HG02870 (cell line): ENCODE measurements at regions not wholly inside any gene's neighbourhood (a gene's known extent, or its start where the extent isn't known, plus 50 kb on each side); places are given as distances from the start of the nearest gene placed in this dataset.

Experiments used
- ATAC-seq: cut with Tn5 transposase; IDR thresholded peaks from one replicate; pipeline ENCODE4 v1.9.1; 2021; ENCODE audit warnings: mild to moderate bottlenecking, moderate library complexity; ENCODE audit not compliant: unreplicated experiment

DNA sequence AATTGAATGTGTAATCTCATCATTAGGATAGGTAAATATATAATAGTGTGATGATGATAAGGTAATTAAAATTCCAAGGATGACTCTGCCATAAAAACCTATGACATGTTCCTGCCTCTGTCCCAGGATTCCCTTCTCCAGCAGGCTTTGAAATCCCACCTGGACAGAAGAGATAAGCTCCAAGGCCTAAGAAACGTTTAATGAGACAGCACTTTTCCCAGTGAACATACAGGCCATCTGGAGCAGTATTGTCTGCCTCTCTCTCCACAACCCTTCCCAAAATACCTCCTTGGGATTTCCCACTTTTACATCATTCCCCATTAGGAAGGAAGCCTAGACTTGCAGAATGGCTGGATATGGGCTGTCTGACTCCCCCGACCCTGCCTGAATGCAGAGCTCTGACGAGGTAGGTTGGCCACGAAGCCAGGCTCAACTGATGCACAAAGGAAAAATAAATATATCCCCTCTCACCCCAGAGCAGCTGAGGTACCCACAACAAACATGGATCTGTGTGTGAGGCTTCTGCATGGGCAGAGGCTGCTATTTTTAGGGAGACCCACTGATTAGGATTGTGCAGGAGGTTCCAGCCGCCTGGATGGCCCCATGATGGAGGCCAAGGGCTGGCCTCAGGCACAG lies 71.0 kb downstream of the TMPRSS5 start:
- ATAC-seq = no peak

DNA sequence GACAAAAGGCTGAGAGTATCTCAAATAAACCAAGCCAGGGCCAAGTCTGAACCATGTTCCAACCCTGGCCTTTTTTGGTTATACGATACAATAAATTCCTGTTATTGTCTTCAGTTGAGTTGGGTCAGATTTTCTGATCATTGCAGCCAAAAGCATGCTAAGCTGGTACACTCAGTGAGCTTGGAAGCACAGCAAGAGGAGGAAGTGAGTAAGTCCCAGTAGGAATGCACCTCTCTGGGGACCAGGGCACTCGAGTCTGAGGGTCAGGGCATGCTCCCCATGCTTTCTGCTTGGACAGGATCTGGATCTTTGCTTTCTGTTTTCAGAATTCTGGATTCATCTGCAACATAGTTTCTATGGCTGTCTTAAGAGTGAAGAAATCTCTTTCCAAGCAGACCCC lies 73.1 kb downstream of the TMPRSS5 start:
- no peak for ATAC-seq

DNA sequence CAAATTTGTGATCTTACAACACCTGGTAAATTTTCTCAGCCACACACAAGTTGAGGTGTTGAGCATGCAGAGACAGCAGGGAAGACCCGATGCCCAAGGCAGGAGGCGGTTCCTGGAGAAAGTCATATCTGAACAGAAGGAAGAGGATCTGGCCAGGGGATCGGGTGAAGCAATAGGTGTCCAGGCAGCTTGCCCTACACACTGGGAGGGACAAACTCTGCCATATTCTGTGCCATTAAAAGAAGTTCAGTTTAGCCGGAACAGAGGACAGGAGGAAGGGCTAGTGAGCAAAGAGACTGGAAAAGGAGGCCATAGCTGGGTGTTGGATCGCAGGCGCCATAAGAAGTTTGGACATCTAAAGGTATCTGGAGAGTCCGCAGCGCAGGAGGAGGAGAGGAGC lies 76.5 kb downstream of the TMPRSS5 start:
- ATAC-seq = no peak

DNA sequence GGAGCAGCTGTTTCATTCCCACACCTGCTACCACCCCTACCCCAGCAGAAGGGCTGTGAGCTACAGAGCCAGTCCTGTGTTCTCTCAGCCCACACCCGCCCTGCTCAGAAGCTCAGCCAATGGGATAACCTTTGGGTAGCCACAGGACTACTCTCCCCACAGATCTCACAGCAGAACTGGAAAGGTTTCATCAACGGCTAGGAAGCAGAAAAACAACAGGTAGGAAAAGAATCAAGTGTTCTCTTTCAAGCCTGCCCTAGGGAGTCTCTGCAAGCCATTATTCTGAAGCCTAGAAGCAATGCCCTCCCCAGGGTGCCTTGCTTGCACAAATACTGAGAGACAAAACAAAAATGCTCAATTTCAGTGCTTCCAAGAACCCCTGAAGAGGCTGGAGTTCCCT lies 77.2 kb downstream of the TMPRSS5 start:
- no peak for ATAC-seq

DNA sequence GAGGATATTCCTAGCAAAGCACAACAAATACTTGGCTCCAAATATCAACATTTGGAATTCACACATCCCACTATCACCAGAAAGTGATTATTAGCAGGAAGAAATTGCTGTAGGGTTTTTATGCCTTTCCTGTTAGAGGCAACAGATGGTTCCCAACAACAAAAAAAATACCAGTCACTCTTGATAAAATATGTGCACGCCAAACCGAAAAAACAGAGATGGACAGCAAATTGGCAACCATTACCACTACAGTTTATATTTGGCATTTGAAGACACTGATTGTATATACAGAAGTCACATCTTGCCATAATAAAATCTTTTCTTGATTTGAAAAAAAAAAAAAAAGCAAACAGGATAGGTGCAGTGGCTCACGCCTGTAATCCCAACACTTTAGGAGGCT lies 78.2 kb downstream of the TMPRSS5 start:
- no peak for ATAC-seq

DNA sequence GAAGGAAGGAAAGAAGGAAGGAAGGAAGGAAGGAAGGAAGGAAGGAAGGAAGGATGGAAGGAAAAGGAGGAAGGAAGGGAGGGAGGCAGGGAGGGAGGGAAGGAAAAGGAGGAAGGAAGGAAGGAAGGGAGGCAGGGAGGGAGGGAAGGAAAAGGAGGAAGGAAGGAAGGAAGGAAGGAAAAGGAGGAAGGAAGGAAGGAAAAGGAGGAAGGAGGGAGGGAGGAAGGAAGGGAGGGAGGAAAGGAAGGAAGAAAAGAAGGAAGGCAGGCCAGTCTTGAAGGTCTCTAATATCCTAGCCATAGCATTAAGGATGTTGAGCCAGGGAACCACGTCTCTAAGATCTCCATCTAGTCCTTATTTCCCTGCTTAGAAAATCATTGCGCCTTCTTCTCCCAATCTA lies 78.8 kb downstream of the TMPRSS5 start:
- ATAC-seq = no peak

DNA sequence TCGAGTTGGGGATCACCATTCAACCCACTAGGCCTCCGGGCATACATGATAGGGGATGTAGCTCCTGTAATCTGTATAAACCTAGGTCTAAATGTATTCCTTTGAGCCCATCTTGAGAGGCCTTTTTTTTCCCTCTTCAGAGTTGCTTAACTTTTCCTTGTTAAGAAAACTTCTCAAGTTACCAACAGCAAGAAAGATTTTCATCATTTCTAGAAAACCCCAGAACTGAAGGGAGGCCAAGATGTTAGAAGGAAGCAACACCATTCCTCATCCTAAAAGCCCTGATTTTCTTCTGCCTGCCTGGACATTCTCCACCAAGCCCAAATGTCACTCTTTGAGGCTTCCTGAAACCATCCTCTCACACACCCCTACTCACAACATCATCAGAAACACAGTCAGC lies 79.4 kb downstream of the TMPRSS5 start:
- no peak for ATAC-seq

DNA sequence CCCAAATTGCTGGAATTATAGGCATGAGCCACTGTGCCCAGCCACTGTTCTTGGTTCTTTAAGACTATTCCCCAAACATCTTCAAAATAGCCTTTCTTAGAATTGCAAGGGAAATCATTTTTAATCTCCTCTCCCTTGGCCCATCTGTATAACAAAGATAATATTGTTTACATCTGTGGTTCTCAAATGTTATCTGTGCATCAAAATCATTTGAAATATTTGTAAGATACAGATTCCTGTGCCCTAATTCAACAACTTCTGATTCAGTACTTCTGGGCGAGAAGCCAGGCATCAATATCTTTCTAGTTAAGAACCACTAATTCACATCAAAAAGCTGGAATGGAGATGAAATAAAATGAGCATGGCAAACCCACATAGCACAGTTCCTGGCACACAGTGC lies 83.0 kb downstream of the TMPRSS5 start:
- no peak for ATAC-seq

DNA sequence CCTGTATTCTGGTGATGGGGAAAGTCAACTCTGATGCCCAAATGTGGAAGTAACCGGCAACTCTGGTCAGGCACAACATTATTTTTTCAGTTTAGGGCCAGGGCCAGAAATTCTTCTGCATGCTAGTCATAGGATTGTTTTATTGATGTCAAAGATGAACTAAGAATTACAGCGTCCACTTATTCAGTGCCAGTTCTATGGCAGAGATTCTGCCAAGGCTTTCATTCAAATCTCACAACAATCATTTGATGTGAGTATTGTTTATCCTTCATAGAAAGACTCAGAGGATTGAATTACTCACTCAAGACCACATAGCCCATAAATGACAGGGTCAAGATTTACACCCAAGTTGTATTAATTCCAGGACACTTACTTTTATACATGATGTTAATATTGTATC lies 87.7 kb downstream of the TMPRSS5 start:
- no peak for ATAC-seq

DNA sequence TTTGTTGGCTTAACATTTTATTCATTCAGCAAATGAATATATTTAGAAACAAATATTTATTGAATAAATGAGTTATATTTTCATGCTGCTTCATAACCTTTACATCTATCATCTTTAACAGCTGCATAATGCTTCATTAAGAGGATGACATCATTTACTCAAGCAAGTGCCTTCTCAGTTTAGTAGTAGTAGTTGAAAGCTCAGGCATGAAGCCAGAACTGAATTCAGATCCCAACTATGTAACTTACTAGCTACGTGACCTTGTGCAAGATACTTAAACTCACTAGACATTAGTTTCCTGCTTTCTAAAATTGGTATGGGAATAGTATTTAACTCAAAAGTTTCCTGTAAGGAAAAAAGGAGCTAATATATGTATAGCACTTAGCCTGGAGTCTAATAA lies 90.3 kb downstream of the TMPRSS5 start:
- no peak for ATAC-seq

DNA sequence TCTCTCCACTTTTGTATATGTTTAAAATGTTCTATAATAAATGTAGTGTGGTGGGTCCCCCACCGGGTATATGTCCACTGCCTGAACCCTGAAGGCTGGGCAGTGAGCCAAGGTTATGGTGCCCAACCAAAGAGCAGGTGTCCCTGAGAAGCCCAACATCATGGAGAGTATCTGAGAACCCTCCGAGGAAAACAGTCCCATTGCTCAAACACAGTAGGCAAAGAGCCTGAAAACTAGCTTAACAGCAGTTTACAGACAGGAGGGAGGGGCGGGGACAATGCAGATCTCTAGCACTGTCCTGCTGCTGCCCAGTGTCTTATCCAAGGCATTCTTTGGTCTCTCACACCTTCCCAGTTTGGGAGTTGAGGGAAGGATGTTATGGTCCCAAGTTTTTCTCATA lies 91.0 kb downstream of the TMPRSS5 start:
- no peak for ATAC-seq

DNA sequence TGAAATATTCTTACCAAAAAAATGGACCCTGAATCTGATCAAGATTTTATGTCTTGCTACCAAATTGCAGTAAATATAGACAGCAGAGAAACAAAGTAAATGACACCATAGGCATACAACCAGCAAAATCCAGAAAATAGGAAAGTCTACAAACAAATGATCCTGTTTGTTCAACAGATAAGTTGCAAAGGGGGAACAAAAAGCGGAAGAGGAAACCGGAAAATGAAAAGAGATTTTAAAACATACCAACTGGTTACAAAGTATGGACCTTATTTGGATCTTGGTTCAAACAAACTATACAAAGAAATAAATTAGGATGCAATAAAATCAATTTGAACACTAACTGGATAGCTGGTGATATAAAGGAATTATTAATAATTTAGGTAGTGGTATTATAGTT lies 92.0 kb downstream of the TMPRSS5 start:
- no peak for ATAC-seq

DNA sequence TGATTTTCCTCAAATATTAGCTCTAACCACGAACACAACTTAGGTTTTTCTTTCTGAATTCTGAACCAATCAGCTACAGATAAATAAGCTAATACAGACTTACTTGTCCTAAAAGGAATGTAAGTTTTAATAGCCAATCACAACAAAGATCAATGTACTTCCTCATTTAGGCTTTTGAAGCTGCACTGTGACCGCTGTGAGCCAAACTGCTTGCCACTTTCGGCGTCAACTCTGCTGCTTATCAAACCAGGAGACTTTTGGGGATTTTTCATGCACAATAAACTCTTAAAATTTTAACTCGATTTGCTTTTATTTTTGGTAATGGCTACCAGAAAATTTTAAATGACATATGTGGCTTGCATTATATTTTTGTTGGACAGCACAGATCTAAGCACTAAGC lies 92.5 kb downstream of the TMPRSS5 start:
- no peak for ATAC-seq

DNA sequence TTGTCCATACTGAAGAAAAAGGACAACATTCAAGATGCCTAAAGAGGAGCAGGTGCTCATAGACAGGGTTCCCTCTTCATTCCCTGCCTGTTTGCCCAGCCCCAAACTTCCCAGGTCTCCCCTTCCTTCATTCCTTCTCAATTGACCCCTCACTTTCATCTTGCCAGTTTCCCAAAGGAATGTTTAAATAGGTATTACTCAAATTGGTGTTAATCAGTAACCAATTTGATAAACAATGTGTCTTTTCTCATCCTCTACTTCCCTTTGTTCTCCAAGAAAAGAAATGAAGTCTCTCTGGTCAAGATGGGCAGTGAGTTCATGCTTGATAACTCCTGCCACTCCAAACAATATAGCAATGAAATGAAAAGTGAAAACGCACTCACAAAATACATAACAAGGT lies 101.9 kb downstream of the TMPRSS5 start:
- no peak for ATAC-seq

DNA sequence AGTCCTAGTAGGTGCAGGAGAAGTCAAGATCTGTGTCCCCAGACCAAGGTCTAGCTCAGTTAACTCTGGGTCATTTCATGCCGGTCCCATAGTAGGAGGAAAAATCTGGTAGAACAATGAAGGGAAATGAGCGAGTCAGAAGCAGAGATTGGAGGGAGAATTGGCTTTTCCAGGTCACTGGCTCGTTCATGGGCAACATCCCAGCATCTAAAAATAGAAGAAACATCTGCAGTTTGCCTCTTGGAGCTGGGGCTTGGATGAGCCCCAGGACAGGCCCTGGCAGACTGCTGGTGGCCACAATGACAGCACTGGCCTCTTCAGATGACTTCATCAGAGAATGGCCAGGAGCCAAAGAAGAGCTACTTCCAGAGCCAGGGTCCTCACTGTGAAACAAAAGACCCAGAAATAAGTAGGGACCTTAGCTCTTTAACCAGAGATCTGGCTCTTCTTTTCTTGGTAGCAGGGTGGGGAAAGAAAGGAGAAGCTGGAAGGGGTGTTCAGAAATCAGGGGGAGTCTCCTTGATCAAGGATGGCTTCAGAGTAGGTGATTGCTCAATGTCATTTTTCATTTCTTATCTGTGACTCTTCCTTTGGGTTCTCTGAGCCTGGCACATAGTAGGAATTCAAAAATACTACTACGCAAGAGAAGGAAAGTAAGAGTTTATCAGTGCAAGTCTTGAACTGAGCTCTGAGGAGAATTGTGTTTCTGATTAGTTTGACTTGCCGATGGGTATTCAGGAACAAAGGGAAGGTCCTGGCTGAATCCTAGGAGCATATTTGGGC lies 102.6 kb downstream of the TMPRSS5 start:
- no peak for ATAC-seq

DNA sequence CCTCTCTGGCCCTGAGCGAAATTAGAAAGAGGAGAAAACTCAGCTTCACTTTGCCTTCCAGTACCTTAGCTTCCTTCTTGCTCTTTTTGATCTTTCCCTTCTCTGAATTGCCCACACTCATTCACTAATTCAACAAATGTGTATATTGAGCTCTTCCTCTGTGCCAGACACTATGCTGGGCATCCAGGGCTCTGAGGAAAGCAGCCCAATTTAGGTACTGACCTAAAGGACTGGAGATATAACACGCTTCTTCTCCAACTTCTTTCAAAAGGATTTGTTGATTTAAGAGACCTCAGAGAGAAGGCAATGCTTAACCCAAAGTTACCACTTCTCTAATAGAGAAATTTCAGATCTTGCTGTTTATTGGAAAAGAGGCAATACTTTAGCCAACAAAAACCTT lies 103.6 kb downstream of the TMPRSS5 start:
- ATAC-seq = no peak

DNA sequence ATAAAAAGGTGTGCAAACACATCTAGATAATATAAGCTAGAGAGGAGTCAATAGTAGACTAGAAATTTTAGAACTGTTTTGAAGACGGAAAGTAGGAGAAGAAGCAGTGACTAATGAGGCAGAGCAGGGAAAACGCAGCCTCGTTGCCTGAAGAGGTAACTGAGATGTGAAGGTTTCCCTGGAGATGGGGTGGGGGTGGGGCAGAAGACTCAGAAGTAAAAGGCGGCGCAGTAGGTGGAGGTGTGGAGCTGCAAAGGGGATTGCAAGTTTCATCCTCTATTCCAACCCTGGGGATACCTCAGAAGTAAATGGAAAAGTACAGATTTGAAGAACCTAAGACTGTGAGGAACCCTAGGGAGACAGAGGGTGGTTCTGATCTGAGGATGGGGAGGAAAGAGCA lies 109.5 kb downstream of the TMPRSS5 start:
- ATAC-seq = no peak

DNA sequence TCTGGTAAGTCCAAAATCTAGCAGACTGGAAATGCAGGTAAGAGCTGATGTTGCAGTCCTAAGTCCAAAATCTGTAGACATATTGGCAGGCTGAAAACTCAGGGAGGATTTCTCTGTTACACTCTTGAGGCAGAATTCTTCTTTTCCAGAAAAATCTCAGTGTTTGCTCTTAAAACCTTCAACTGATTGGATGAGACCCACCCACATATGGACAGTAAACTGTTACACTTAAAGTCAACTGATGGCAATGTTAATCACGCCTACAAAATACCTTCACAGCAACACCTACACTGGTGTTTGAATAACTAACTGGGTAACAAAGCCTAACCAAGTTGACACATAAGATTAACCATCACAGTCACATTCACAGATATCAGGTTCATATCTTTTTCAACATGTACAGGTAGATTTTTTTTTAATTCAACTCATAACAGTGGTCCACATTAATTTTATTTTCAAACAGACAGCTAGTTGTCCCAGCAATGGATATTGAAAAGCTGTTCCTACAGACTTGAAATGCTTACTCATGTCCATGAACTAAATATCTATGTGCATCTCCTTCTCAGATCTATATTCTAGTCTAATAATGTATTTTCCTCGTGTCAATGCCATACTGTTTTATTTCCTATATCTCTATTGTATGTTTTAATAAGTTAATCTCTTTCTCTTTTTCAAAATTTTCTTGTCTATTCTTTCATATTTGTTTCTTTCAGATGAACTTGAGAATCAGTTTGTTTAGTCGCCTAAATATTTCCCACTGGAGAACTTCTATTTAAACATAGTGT lies 110.1 kb downstream of the TMPRSS5 start:
- no peak for ATAC-seq

DNA sequence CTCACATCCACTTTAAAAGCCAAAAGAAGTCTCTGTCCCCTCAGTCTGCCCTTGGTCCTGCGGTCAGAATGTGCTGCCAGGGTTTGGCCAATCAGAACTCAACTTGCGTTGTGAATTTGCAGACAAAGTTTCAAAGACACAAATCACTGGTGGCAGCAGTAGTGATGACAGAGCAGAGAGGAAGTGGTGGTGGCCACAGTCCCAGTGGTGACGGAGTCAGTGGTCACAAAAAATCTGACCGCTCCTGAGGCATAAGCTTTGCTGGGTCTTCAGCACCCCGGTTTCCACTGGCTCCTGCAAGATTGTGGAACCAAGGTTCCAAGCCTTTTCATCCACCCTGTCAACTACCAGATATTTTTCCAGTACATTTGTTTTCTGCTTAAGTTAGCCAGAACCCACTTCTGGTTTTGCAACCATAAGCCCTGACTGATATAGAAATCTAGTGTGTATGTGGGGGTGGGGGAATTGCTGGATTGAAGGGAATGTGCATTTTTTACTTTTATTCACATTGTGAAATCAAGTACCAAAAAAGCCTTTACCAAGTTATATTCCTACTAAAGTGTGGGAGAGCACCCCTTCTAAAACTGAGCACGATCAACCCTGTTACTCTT lies 112.3 kb downstream of the TMPRSS5 start:
- ATAC-seq = peak; percentile 92

DNA sequence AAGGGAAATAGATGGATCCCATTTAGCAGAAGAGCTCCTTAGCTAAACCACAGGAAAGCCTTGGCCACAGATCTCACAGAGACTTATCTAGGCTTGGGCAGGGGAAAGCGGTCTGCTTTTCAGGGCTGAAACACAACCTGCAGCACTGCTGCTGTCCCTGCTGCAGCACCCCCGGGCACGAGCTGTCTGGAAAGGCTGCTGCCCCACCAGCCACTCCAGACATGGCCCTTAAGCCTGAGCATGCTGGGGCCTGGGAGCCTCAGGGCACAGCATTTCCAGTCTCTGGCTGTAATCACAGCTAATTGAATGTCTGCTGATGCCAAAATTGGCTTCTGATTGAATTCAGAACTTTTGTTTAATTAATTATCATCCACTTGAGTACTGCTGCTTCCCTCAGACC lies 115.0 kb downstream of the TMPRSS5 start:
- no peak for ATAC-seq

DNA sequence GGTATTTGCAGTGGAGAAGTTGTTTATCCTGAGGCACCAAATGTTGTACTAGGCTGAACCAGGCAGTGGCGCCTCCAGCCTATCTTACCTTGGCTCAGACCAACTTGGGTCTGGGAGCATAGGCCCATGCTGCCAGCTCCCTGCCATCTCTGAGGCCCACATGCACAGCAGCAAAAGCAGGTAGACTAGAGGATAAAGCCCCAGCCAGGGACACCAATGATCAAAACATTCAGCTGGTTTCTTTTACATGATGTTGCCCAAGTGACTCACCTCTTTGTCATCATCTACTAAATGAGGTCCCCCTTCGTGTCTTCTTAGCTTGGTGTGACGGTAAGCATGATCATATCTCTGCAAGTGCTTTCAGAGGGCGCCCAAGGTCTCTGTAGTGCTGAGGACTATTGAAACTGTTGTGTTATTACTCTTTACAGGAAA lies 112.1 kb upstream of the DRD2 start:
- ATAC-seq = peak; percentile 99

DNA sequence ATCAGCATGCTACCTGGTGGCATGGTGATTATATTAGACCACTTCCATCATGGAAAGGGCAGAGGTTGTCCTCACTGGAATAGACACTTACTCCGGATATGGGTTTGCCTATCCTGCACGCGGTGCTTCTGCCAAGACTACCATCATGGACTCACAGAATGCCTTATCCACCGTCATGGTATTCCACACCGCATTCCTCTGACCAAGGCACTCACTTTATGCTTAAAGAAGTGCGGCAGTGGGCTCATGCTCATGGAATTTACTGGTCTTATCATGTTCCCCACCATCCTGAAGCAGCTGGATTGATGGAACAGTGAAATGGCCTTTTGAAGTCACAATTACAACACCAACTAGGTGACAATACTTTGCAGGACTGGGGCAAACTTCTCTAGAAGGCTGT lies 109.2 kb upstream of the DRD2 start:
- ATAC-seq = no peak
